VCaP (cell line): ENCODE measurements at regions not wholly inside any gene's neighbourhood (a gene's known extent, or its start where the extent isn't known, plus 50 kb on each side); places are given as distances from the start of the nearest gene placed in this dataset.

Experiments
- H3K27ac ChIP-seq: fragments of 450-650 bp; 2 replicates; pipeline ENCODE4 v1.5.1; 2017
- CTCF ChIP-seq: fragments of 450-650 bp; conservative IDR thresholded peaks from 2 replicates; pipeline ENCODE4 v1.5.1; 2017; ENCODE audit warnings: mild to moderate bottlenecking, moderate library complexity

- no peak overlapping the region for H3K27ac ChIP-seq
- TF ChIP-seq CTCF = no peak
Measured at GRCh38 chr4:110926841-110927400, 304.0 kb upstream of the PITX2 start.

GRCh38 chr4:110933341-110933740, 310.5 kb upstream of the PITX2 start:
- TF ChIP-seq CTCF = no peak
- no peak overlapping the region for H3K27ac ChIP-seq

GRCh38 chr4:110944501-110944900, 321.6 kb upstream of the PITX2 start:
- no peak for TF ChIP-seq CTCF
- H3K27ac ChIP-seq = no peak overlapping the region

GRCh38 chr4:110945600-110945999, 322.7 kb upstream of the PITX2 start:
- H3K27ac ChIP-seq = no peak overlapping the region
- TF ChIP-seq CTCF = no peak

- no peak overlapping the region for H3K27ac ChIP-seq
Measured at GRCh38 chr4:110949542-110949941, 326.7 kb upstream of the PITX2 start.

GRCh38 chr4:110950731-110951130, 327.9 kb upstream of the PITX2 start:
- no peak for TF ChIP-seq CTCF
- H3K27ac ChIP-seq = no peak overlapping the region

More at GRCh38 chr4:110949542-110949941, 326.7 kb upstream of the PITX2 start:
- TF ChIP-seq CTCF = no peak

- TF ChIP-seq CTCF = no peak
- no peak overlapping the region for H3K27ac ChIP-seq
Measured at GRCh38 chr4:110953191-110953590, 330.3 kb upstream of the PITX2 start.
